Tongue (tissue), 1 donor: ENCODE measurements at regions not wholly inside any gene's neighbourhood (a gene's known extent, or its start where the extent isn't known, plus 50 kb on each side); places are given as distances from the start of the nearest gene placed in this dataset.
"Not testable (repeated sequence)": the region's sequence is repeated elsewhere in the genome, so short reads cannot be mapped to it uniquely, and the experiment has no call there.

Experiments
- DNase-seq: peaks from one replicate; pipeline ENCODE4 v3.0.0-alpha.2; 2015

DNA sequence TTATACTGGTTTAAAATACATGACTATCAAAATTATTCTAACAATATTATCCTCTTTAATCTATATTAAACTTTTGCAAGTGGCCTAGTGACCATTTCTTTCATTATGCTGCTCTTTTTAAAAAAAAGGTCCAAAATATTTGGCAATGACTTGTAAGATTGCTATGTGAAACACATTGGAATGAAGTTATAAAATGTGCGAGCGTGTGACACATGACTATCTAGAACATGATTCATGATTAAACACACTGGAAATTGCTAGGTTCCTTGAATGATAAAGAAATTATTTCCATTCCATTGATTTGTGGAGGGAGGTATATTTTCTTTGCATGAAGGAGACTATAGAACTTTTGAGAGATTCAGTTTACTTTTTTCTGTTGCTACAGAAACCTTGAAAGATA is 739.1 kb downstream of the DIAPH3 start:
- no peak for DNase-seq

DNA sequence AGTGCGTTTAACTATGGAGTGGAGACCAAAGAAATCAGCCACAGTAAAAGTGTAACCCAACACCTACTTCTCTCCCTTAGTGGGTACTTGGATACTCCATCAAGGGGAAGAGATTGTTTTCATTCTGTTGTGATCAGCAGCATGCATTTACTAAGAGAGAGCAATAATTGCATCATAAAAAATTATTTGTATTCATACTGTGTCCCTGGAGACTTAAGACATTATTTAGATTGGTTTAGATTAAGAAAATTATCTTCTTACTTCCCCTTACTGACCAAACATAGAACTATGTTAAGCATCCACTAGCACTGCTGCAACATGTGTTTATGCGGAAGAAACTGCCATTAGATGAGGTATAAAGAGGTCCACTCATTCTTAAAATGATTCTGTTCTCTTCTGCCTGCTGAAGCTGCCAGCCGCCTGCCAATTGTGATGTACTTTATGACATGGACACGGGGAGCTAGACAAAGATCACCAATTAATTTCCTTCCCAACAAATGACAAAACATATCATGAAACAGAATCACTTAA is 738.5 kb downstream of the DIAPH3 start:
- DNase-seq, result no peak

DNA sequence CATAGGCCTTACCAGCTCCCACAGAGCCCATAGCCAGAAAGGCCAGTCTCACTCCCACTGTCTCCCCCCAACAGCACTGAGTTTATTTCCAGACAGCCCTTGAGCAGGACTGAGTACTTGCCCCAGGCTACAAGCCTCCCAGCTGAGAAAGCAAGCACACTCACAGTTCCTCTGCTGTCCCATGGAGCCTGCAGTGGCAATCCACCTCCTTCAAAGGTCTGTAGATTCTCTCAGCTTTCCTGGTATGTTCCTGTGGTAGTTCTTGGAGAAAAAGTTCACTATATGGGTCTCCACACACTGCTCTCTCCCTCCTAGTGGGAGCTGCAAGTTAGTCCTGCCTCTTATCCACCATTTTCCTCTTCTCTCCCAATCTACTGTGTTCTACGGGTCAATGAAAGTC is 728.7 kb downstream of the DIAPH3 start:
- no peak for DNase-seq

DNA sequence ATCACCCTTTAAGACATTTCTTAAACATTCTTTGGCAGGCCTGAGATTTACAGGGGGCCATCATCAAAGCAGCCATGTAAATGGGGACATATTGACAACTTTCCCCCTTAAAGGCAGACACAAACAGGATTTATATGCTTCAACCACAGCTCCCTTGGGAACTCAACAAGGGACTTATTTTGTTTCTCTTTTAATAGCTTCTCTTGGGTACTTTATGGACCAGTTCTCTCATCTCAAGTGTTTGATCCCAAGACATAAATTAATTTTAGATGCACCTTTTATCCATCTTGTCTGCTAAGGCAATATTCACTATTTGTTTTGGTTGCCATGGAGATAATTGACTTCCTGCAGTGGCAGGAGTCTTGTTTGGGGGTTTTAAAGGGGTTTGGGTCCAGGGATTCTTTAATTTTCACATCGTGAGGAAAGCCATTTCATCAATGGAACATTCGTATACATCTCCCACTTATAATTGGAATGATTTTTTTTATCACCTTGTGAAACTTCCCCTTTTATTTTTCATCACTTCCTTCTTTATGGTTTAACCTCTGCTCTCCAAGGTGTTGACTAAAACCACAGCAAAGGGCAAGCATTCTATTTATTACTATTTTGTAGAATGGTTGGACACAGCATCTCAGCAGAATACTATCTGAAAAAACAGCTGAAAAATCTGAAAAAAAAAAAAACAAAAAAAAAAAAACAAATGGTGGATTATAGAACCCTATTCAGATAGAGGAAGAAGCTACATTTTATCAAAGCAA is 726.0 kb downstream of the DIAPH3 start:
- DNase-seq, result no peak

- no peak for DNase-seq
Measured at GRCh38 chr13:59439776-59440428, 723.8 kb downstream of the DIAPH3 start.

DNA sequence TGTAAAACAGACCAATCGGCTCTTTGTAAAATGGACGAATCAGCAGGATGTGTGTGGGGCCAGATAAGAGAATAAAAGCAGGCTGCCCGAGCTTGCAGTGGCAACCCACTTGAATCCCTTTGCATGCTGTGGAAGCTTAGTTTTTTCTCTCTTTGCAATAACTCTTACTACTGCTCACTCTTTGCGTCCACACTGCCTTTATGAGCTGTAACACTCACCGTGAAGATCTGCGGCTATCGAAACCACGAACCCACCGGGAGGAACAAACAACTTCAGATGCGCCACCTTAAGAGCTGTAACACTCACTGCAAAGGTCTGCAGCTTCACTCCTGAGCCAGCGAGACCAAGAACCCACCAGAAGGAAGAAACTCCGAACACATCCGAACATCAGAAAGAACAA is 722.7 kb downstream of the DIAPH3 start:
- not testable (repeated sequence) for DNase-seq

GRCh38 chr13:59441596-59442280 is 722.0 kb downstream of the DIAPH3 start:
- no peak for DNase-seq

DNA sequence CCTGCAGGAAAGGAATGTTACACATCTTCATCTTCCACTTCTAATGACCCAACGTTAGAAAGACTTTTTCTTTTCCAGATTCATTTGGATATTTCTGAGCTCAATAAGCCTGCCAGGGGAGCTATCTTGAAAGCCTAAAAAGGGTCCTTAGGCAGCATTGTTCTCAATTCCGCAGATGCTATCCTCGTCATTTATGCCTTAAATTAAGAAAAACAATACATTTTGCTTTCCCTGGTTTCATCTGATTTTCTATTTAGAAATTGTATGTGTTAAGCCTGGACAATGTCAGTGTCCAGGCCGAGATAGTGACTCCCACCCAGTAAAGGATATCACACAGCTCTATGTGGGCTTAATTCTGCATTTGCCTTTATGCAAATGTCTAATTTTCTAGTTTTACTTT is 721.3 kb downstream of the DIAPH3 start:
- no peak for DNase-seq

DNA sequence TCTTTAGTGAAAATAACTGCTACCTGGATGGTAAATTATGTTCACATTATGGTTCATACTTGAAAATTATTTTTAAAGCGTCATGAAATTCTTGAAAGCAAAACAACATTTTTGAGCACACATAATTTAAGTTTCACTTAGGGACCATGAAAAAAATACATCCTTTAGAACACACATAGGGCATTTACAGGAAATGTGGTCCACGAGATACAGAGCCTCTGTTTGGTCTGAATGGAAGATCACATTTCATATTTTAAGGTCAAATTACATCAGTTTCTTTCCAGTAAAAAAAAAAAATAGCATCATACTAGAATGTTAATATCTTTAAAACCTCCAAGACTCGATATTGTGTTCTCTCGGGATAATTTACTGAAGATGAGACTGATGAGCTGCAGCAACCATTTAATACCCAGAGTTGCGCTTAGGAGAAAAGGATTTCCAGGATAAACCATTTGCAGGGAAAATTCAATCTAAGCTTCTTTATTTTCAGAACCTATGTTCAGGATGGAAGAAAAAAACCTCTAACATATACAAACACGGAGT is 720.7 kb downstream of the DIAPH3 start:
- DNase-seq, result no peak

GRCh38 chr13:59444210-59444857 is 719.4 kb downstream of the DIAPH3 start:
- no peak for DNase-seq

- DNase-seq, result no peak
Measured at GRCh38 chr13:59445812-59446211, 717.9 kb downstream of the DIAPH3 start.

- no peak for DNase-seq
Measured at GRCh38 chr13:59446391-59446790, 717.3 kb downstream of the DIAPH3 start.

- no peak for DNase-seq
Measured at GRCh38 chr13:59447031-59447430, 716.7 kb downstream of the DIAPH3 start.

DNA sequence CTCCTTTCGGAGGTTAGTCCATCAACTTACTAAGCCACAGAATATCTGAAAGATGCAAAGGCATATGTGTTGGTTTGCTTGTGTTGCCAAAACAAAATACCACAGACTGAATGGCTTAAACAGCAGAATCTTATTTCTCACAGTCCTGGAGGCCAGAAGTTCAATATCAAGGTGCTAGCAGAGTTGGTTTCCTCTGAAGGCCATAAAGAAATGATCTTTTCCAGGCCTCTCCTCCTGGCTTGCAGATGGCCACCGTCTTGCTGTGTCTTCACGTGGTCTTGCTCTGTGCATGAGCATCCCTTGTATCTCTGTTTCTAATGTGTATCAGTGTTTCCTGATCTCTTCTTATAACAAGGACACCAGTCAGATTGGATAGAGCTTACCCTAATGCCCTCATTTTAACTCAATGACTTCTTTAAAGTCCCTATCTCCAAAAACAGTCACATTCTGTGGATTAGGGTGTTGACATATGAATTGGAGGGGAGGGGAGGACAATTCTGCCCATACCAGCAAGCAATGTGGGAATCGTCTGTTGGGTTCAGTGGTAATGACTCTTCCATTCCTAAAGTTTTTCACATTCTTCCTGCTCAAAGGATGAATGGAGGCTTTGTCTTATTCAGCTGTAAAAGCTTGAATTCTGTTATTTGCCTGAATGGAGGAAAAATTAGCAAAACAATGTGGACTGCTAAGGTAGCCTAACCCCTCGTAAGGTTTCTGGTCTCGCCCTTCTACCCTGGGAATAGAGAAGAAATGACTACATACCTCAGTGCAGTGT is 715.7 kb downstream of the DIAPH3 start:
- DNase-seq, result no peak

- no peak for DNase-seq
Measured at GRCh38 chr13:59449750-59450149, 714.0 kb downstream of the DIAPH3 start.

- no peak for DNase-seq
Measured at GRCh38 chr13:59450229-59450628, 713.5 kb downstream of the DIAPH3 start.

GRCh38 chr13:59451236-59451635 is 712.5 kb downstream of the DIAPH3 start:
- no peak for DNase-seq

GRCh38 chr13:59452189-59452890 is 711.4 kb downstream of the DIAPH3 start:
- DNase-seq, result peak; percentile 62

- no peak for DNase-seq
Measured at GRCh38 chr13:59458908-59459579, 704.7 kb downstream of the DIAPH3 start.

DNA sequence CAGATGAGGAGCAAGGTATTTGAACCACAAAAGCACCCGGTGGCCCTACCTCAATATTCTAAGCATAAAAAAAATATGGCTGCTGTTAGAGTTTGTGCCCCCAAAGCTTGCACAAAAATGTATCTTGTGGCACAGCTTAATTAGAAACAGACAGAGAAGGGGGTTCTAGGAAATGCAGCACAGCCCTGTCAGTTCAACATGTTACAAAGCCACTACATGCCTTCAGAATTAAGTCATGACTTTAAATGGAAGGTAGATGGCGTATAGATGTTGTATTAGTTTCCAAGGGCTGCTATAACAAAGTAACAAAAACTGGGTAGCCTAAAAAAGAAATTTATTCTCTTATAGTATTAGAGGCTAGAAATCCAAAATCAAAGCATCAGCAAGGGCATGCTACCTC is 703.8 kb downstream of the DIAPH3 start:
- DNase-seq, result no peak
